ENCODE measurements at regions not wholly inside any gene's neighbourhood (a gene's known extent, or its start where the extent isn't known, plus 50 kb on each side); places are given as distances from the start of the nearest gene placed in this dataset.

GRCh38 chr10:131694168-131694780 lies 206.5 kb upstream of the PPP2R2D start:
- no peak for DNase-seq

GRCh38 chr10:131694781-131695495 lies 205.9 kb upstream of the PPP2R2D start:
- no peak for DNase-seq

GRCh38 chr10:131695496-131696165 lies 205.2 kb upstream of the PPP2R2D start:
- DNase-seq = peak in 1 of 2 donors; percentile 5

GRCh38 chr10:131697476-131698128 lies 203.2 kb upstream of the PPP2R2D start:
- no peak for DNase-seq

GRCh38 chr10:131698232-131698631 lies 202.6 kb upstream of the PPP2R2D start:
- DNase-seq = no peak

- no peak for DNase-seq
Measured at GRCh38 chr10:131698986-131699385, 201.8 kb upstream of the PPP2R2D start.

GRCh38 chr10:131700032-131700431 lies 200.8 kb upstream of the PPP2R2D start:
- DNase-seq = no peak

- no peak for DNase-seq
Measured at GRCh38 chr10:131700506-131700905, 200.3 kb upstream of the PPP2R2D start.

GRCh38 chr10:131701131-131701947 lies 199.5 kb upstream of the PPP2R2D start:
- no peak for DNase-seq

- DNase-seq = no peak
Measured at GRCh38 chr10:131702531-131703356, 198.1 kb upstream of the PPP2R2D start.

- DNase-seq = no peak
Measured at GRCh38 chr10:131703541-131703940, 197.3 kb upstream of the PPP2R2D start.

GRCh38 chr10:131703941-131704340 lies 196.9 kb upstream of the PPP2R2D start:
- DNase-seq = no peak

- DNase-seq = no peak
Measured at GRCh38 chr10:131706476-131706875, 194.3 kb upstream of the PPP2R2D start.

GRCh38 chr10:131706952-131707351 lies 193.9 kb upstream of the PPP2R2D start:
- no peak for DNase-seq

GRCh38 chr10:131708225-131708880 lies 192.5 kb upstream of the PPP2R2D start:
- DNase-seq = no peak

GRCh38 chr10:131710142-131710861 lies 190.5 kb upstream of the PPP2R2D start:
- DNase-seq = no peak

- DNase-seq = no peak
Measured at GRCh38 chr10:131722121-131722520, 178.7 kb upstream of the PPP2R2D start.

- DNase-seq = no peak
Measured at GRCh38 chr10:131722525-131723264, 178.1 kb upstream of the PPP2R2D start.

- DNase-seq = no peak
Measured at GRCh38 chr10:131723297-131724168, 177.3 kb upstream of the PPP2R2D start.
